ENCODE measurements at regions not wholly inside any gene's neighbourhood (a gene's known extent, or its start where the extent isn't known, plus 50 kb on each side); places are given as distances from the start of the nearest gene placed in this dataset.

DNA sequence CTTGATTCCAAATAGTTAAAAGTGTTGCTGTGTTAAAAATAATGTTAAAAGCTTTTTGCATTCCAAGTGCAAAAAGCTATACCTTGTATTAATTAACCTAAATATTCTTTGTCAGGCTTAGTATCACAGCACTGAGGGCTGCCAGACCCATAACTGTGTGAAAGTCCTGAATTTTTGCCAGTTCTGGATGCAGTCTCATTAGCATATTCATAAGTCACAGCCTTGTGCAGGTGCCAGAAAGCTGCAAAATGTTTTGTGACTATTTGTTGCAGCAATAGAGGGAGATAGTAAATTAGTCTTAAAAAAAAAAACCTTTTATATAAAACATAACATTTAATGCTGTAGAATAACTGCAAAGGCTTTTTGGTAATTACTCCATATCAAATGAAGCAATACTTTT is 56.6 kb downstream of the SLITRK1 start:
- Histone ChIP-seq H3K27me3 (ENCODE audit: control insufficient read depth in 3 of 3, insufficient read depth in 3 of 3, low read length in 3 of 3) (no peaks in the 10 kb centered on the region), H3K4me1 (ENCODE audit: control insufficient read depth in 3 of 3, insufficient read depth in 2 of 3, low read depth in 1 of 3, low read length in 2 of 3) (no peaks in the 10 kb centered on the region), H3K36me3 (ENCODE audit: control insufficient read depth in 3 of 3, insufficient read depth in 2 of 3, low read depth in 1 of 3, low read length in 3 of 3) (no peaks in the 10 kb centered on the region), H3K4me3 (ENCODE audit: low read depth in 1 of 3, low read length in 3 of 3) (no peak overlapping the region), H3K9me3 (ENCODE audit: control insufficient read depth in 2 of 2, insufficient read depth in 1 of 2, low read depth in 1 of 2, low read length in 1 of 2) (peaks cover 0 to 15% of the 10 kb centered on the region in 2 donors), H3K27ac (ENCODE audit: low read depth in 1 of 3, low read length in 2 of 3) (no peak overlapping the region)
- DNase-seq (no peak), FAIRE-seq (no peak)

DNA sequence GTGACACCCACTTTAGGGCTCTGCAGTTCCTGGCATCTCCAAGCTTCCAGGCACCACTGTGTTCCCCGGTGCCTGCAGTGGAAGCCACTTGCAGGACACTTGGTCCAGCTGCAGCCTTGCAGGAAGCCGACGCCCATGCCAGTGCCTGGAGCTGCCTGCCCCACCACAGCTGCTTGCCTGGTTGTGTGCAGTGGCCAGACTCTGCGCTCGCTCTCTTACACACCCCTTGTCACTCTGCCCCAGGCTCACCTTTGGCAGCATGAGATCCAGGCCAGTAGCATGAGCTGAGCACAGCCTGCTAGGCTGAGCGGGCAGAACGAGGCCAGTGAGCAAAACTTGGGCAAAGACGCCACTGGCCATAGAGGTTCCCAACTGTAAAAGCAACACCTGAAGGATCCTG is 57.7 kb downstream of the SLITRK1 start:
- Histone ChIP-seq H3K4me1 (ENCODE audit: control insufficient read depth in 3 of 3, insufficient read depth in 2 of 3, low read depth in 1 of 3, low read length in 2 of 3) (no peaks in the 10 kb centered on the region), H3K27me3 (ENCODE audit: control insufficient read depth in 3 of 3, insufficient read depth in 3 of 3, low read length in 3 of 3) (no peaks in the 10 kb centered on the region), H3K27ac (ENCODE audit: low read depth in 1 of 3, low read length in 2 of 3) (no peak overlapping the region), H3K4me3 (ENCODE audit: low read depth in 1 of 3, low read length in 3 of 3) (no peak overlapping the region), H3K36me3 (ENCODE audit: control insufficient read depth in 3 of 3, insufficient read depth in 2 of 3, low read depth in 1 of 3, low read length in 3 of 3) (no peaks in the 10 kb centered on the region), H3K9me3 (ENCODE audit: control insufficient read depth in 2 of 2, insufficient read depth in 1 of 2, low read depth in 1 of 2, low read length in 1 of 2) (peaks cover 0 to 15% of the 10 kb centered on the region in 2 donors)
- WGBS, 3 donors: 90 to 94% (median 92%) methylated on average over 8 of the region's 8 CpGs
- no peak for FAIRE-seq
- no peak for DNase-seq

DNA sequence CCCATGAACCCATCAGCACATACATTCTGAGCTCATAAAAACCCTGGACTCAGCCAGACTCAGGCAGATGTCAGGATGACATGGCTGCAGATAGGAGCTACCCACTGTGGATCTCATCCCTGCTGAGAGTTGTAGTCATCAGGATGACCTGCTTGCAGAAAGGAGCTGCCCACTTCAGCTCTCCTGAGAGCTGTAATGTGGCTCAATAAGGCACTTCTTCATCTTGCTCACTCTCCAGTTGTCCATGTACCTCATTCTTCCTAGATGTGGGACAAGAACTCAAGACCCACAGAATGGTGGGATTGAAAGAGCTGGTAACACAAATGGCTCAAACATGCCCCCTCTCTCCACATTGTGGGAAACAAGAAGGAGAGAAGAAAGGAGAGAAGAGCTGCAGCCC is 58.2 kb downstream of the SLITRK1 start:
- no peak for FAIRE-seq

DNA sequence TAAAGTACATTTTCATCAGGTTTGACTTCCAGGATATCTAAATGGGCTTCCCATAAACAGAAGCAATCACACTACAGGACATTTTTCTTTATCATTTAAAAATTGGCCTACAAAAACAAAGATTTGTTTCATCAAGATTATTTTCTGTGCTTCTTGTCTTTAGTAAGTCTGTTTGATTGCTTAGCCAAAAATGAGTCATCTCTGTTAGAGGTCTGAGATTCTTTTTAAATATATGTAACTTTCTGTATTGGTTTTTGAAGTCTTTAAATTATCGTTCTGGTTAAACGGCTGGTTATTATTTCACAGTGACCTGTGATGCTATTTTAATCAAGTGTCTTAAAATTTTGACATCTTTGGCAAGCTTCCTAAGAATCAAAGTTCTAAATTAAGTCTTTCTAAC is 62.7 kb downstream of the SLITRK1 start:
- Histone ChIP-seq H3K27ac (ENCODE audit: low read depth in 1 of 3, low read length in 2 of 3) (no peak overlapping the region), H3K4me3 (ENCODE audit: low read depth in 1 of 3, low read length in 3 of 3) (no peak overlapping the region), H3K36me3 (ENCODE audit: control insufficient read depth in 3 of 3, insufficient read depth in 2 of 3, low read depth in 1 of 3, low read length in 3 of 3) (no peaks in the 10 kb centered on the region), H3K4me1 (ENCODE audit: control insufficient read depth in 3 of 3, insufficient read depth in 2 of 3, low read depth in 1 of 3, low read length in 2 of 3) (no peaks in the 10 kb centered on the region), H3K27me3 (ENCODE audit: control insufficient read depth in 3 of 3, insufficient read depth in 3 of 3, low read length in 3 of 3) (no peaks in the 10 kb centered on the region), H3K9me3 (ENCODE audit: control insufficient read depth in 2 of 2, insufficient read depth in 1 of 2, low read depth in 1 of 2, low read length in 1 of 2) (peaks cover 0 to 14% of the 10 kb centered on the region in 2 donors)
- DNase-seq (no peak), FAIRE-seq (no peak)
- WGBS, 3 donors: 87 to 91% (median 89%) methylated on average over 2 of the region's 2 CpGs

More for the DNA sequence above, 58.2 kb downstream of the SLITRK1 start:
- H3K27me3 ChIP-seq (ENCODE audit: control insufficient read depth in 3 of 3, insufficient read depth in 3 of 3, low read length in 3 of 3): no peaks in the 10 kb centered on the region
- no peak overlapping the region for H3K4me3 ChIP-seq (ENCODE audit: low read depth in 1 of 3, low read length in 3 of 3)
- no peak overlapping the region for H3K27ac ChIP-seq (ENCODE audit: low read depth in 1 of 3, low read length in 2 of 3)
- H3K4me1 ChIP-seq (ENCODE audit: control insufficient read depth in 3 of 3, insufficient read depth in 2 of 3, low read depth in 1 of 3, low read length in 2 of 3): no peaks in the 10 kb centered on the region
- DNase-seq: no peak
- H3K9me3 ChIP-seq (ENCODE audit: control insufficient read depth in 2 of 2, insufficient read depth in 1 of 2, low read depth in 1 of 2, low read length in 1 of 2): peaks cover 0 to 15% of the 10 kb centered on the region in 2 donors
- H3K36me3 ChIP-seq (ENCODE audit: control insufficient read depth in 3 of 3, insufficient read depth in 2 of 3, low read depth in 1 of 3, low read length in 3 of 3): no peaks in the 10 kb centered on the region

DNA sequence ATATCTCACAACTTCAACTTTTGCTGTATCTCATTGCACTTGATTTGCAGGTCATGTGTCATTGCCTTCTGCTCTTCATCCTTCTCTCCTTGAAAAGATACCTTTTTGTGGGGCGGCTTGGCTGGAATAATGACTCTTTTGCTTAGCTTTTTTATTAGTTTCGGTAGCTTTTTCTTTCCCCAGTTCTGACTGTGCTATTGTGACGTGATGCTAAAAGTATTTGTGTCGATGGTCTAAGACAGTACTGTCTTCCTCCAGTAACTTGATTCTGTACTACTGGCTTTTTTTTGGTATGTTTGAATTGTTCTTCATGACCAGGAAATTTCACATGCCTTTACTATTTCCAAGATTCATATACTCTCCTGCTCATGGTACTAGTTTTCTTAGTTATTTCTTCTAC is 63.1 kb downstream of the SLITRK1 start:
- Histone ChIP-seq H3K27ac (ENCODE audit: low read depth in 1 of 3, low read length in 2 of 3) (no peak overlapping the region), H3K4me1 (ENCODE audit: control insufficient read depth in 3 of 3, insufficient read depth in 2 of 3, low read depth in 1 of 3, low read length in 2 of 3) (no peaks in the 10 kb centered on the region), H3K36me3 (ENCODE audit: control insufficient read depth in 3 of 3, insufficient read depth in 2 of 3, low read depth in 1 of 3, low read length in 3 of 3) (no peaks in the 10 kb centered on the region), H3K9me3 (ENCODE audit: control insufficient read depth in 2 of 2, insufficient read depth in 1 of 2, low read depth in 1 of 2, low read length in 1 of 2) (peaks cover 0 to 9% of the 10 kb centered on the region in 2 donors), H3K27me3 (ENCODE audit: control insufficient read depth in 3 of 3, insufficient read depth in 3 of 3, low read length in 3 of 3) (no peaks in the 10 kb centered on the region), H3K4me3 (ENCODE audit: low read depth in 1 of 3, low read length in 3 of 3) (no peak overlapping the region)
- WGBS, 3 donors: 88 to 93% (median 90%) methylated on average over 4 of the region's 4 CpGs
- FAIRE-seq: no peak
- no peak for DNase-seq

DNA sequence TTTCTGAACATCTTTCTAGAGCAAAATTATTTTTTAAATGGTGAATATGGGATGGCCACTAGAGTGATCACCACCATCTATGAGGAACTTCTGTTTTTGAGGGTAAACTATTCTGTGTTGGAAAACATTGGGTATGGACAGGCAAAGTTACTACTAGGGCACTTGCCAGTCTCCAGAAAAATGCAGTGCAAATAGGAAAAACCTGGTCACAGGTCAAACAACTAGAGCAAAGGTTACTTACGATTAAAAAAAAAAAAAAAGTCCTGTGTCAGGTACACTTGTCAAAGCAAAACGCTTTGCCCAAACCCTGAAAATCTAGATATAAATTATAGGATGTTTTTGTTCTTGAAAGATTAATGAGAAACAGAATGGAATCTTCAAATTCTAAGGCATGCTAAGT is 66.2 kb downstream of the SLITRK1 start:
- Histone ChIP-seq H3K4me3 (ENCODE audit: low read depth in 1 of 3, low read length in 3 of 3) (no peak overlapping the region), H3K36me3 (ENCODE audit: control insufficient read depth in 3 of 3, insufficient read depth in 2 of 3, low read depth in 1 of 3, low read length in 3 of 3) (no peaks in the 10 kb centered on the region), H3K4me1 (ENCODE audit: control insufficient read depth in 3 of 3, insufficient read depth in 2 of 3, low read depth in 1 of 3, low read length in 2 of 3) (no peaks in the 10 kb centered on the region), H3K9me3 (ENCODE audit: control insufficient read depth in 2 of 2, insufficient read depth in 1 of 2, low read depth in 1 of 2, low read length in 1 of 2) (no peaks in the 10 kb centered on the region), H3K27me3 (ENCODE audit: control insufficient read depth in 3 of 3, insufficient read depth in 3 of 3, low read length in 3 of 3) (no peaks in the 10 kb centered on the region), H3K27ac (ENCODE audit: low read depth in 1 of 3, low read length in 2 of 3) (no peak overlapping the region)
- no peak for DNase-seq
- WGBS, 3 donors: 58 to 74% (median 62%) methylated on average over 2 of the region's 2 CpGs
- no peak for FAIRE-seq

DNA sequence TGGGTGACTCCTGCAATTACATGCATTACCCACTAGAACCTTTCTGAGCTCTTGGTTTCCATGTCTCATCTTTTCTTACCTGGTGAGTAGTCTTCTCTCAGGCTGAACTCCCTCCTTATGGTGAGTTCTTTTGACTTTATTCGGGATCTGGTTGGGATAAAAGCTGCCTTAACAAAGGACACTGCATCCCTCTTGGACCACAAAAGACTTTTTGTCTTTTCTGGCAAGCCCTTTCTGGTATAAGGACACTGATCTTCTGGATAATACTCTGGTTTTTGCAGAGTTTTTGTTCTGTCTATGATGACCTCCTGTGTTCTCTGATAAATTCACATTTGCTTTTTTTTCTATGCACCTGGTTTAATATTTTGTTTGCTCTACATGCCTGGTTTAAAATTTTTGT is 66.7 kb downstream of the SLITRK1 start:
- 79 to 83% (median 82%) methylated on average over 1 of the region's 1 CpG for WGBS, 3 donors
- H3K4me3 ChIP-seq (ENCODE audit: low read depth in 1 of 3, low read length in 3 of 3): no peak overlapping the region
- FAIRE-seq (no peak), DNase-seq (no peak)
- H3K27ac ChIP-seq (ENCODE audit: low read depth in 1 of 3, low read length in 2 of 3): no peak overlapping the region
- H3K36me3 ChIP-seq (ENCODE audit: control insufficient read depth in 3 of 3, insufficient read depth in 2 of 3, low read depth in 1 of 3, low read length in 3 of 3): no peaks in the 10 kb centered on the region
- H3K4me1 ChIP-seq (ENCODE audit: control insufficient read depth in 3 of 3, insufficient read depth in 2 of 3, low read depth in 1 of 3, low read length in 2 of 3): no peaks in the 10 kb centered on the region
- no peaks in the 10 kb centered on the region for H3K27me3 ChIP-seq (ENCODE audit: control insufficient read depth in 3 of 3, insufficient read depth in 3 of 3, low read length in 3 of 3)
- H3K9me3 ChIP-seq (ENCODE audit: control insufficient read depth in 2 of 2, insufficient read depth in 1 of 2, low read depth in 1 of 2, low read length in 1 of 2): no peaks in the 10 kb centered on the region

DNA sequence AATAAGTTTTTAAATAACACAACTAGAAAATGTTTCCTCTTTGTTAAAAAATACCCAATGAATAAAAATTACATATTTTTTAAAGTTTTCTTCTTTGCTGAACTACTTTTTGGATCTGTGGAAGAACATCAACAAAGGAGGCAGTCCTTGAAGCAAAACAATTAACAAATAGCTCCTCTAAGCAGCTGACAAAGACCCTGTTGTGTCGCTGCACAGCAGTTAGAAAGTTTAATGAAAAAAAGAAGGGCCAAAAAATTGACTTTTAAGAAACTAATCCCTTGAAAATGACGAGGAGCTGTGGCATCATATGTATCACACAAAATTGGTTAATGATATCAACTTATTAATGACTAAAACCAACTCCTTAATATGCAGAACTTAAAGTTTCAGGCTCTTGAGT is 72.1 kb downstream of the SLITRK1 start:
- Histone ChIP-seq H3K36me3 (ENCODE audit: control insufficient read depth in 3 of 3, insufficient read depth in 2 of 3, low read depth in 1 of 3, low read length in 3 of 3) (no peaks in the 10 kb centered on the region), H3K27me3 (ENCODE audit: control insufficient read depth in 3 of 3, insufficient read depth in 3 of 3, low read length in 3 of 3) (no peaks in the 10 kb centered on the region), H3K9me3 (ENCODE audit: control insufficient read depth in 2 of 2, insufficient read depth in 1 of 2, low read depth in 1 of 2, low read length in 1 of 2) (no peaks in the 10 kb centered on the region), H3K4me3 (ENCODE audit: low read depth in 1 of 3, low read length in 3 of 3) (no peak overlapping the region), H3K27ac (ENCODE audit: low read depth in 1 of 3, low read length in 2 of 3) (no peak overlapping the region), H3K4me1 (ENCODE audit: control insufficient read depth in 3 of 3, insufficient read depth in 2 of 3, low read depth in 1 of 3, low read length in 2 of 3) (no peaks in the 10 kb centered on the region)
- WGBS, 3 donors: 9 to 48% (median 22%) methylated on average over 2 of the region's 2 CpGs
- FAIRE-seq (no peak), DNase-seq (no peak)

DNA sequence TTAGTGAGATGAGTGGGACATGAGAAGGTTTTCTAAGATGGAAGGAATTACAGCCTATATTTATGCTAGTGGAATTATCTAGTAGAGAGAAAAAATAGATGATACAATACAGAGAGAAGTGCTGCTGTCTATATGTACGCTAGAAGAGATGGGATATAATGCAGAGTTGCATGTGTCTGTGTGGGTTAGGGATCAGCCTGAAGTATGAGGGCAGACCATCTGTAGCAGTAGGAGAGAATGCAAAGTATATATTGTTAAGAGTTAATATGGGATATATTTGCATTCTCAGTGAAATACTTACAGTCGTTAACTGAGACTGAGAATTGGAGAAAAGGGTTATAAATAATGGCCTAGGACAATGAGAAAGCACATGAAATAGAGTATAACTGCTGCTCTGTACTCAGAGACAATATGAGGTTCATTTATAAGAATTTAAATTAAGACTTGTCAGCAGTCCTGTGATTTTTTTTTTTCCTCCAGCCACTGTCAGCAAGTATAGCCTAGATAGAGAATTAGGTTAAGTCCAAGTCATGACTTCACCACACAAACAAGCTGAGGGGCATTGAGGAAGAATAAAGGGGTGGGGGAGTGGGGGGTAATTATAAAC is 77.8 kb downstream of the SLITRK1 start:
- H3K27me3 ChIP-seq (ENCODE audit: control insufficient read depth in 3 of 3, insufficient read depth in 3 of 3, low read length in 3 of 3): no peaks in the 10 kb centered on the region
- DNase-seq (no peak), FAIRE-seq (no peak)
- H3K36me3 ChIP-seq (ENCODE audit: control insufficient read depth in 3 of 3, insufficient read depth in 2 of 3, low read depth in 1 of 3, low read length in 3 of 3): no peaks in the 10 kb centered on the region
- no peak overlapping the region for H3K4me3 ChIP-seq (ENCODE audit: low read depth in 1 of 3, low read length in 3 of 3)
- 82 to 91% (median 90%) methylated on average over 2 of the region's 2 CpGs for WGBS, 3 donors
- H3K4me1 ChIP-seq (ENCODE audit: control insufficient read depth in 3 of 3, insufficient read depth in 2 of 3, low read depth in 1 of 3, low read length in 2 of 3): no peaks in the 10 kb centered on the region
- H3K27ac ChIP-seq (ENCODE audit: low read depth in 1 of 3, low read length in 2 of 3): no peak overlapping the region
- no peaks in the 10 kb centered on the region for H3K9me3 ChIP-seq (ENCODE audit: control insufficient read depth in 2 of 2, insufficient read depth in 1 of 2, low read depth in 1 of 2, low read length in 1 of 2)

All from small intestine (tissue), 7 donors.